ENCODE measurements at regions not wholly inside any gene's neighbourhood (a gene's known extent, or its start where the extent isn't known, plus 50 kb on each side); places are given as distances from the start of the nearest gene placed in this dataset.
"Not testable (repeated sequence)": the region's sequence is repeated elsewhere in the genome, so short reads cannot be mapped to it uniquely, and the experiment has no call there.

- no peaks in the 10 kb centered on the region; the same call in none of the 2 replicates for H3K9me2 ChIP-seq (replicated peaks; ENCODE audit: insufficient read depth, low read length)
- H3K4me1 ChIP-seq (ENCODE audit: low read length), result no peaks in the 10 kb centered on the region
- H2AFZ ChIP-seq (ENCODE audit: low read length), result no peak overlapping the region
- no peak for DNase-seq
- no peaks in the 10 kb centered on the region; the same call in 1 of the 2 replicates for H3K27me3 ChIP-seq (ENCODE audit: low read length)
- H3K79me2 ChIP-seq (ENCODE audit: low read length), result no peaks in the 10 kb centered on the region
- no peaks in the 10 kb centered on the region for H4K20me1 ChIP-seq (ENCODE audit: insufficient read depth, low read depth, low read length)
- no peaks in the 10 kb centered on the region for H3K9me3 ChIP-seq (ENCODE audit: low read length)
- no peak overlapping the region for H3K4me2 ChIP-seq (ENCODE audit: low read depth, low read length, poor library complexity, severe bottlenecking)
- H3K36me3 ChIP-seq (ENCODE audit: insufficient read depth, low read length), result no peaks in the 10 kb centered on the region
- no peak overlapping the region for H3K9ac ChIP-seq (ENCODE audit: low read length)
- H3K27ac ChIP-seq (ENCODE audit: low read length), result no peak overlapping the region
- H3K4me3 ChIP-seq (ENCODE audit: low read length), result no peak overlapping the region
Observed at GRCh38 chr3:65145680-65146079, 457.9 kb upstream of the ADAMTS9 start.

DNA sequence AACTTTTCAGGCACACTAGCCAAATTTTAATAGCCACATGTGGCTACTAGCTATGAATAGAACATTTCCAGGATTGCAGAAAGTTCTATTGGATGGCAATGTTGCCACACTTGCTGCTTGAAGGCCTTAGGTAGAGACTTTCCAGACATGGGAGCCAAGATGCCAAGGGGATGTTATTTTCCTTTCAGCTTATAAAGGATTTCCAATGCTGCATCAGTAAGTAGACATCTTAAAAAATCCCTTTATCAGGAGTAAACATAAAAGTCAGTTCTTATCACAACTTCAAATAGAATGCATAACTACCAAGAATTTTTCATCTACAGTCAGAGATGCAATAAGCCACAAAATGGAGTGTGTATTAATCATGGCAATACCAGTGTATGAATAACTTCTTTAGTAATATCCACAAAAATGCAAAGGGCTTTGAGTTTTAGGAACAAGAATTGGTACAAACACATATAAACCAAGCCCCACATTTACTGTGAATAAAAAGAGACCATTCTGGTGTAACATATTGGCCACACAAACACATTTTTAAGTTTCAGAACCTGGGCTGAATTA lies 457.1 kb upstream of the ADAMTS9 start:
- Histone ChIP-seq H3K79me2 (ENCODE audit: low read length) (no peaks in the 10 kb centered on the region), H3K27me3 (ENCODE audit: low read length) (no peaks in the 10 kb centered on the region; the same call in 1 of the 2 replicates), H3K9me2 (replicated peaks; ENCODE audit: insufficient read depth, low read length) (no peaks in the 10 kb centered on the region; the same call in none of the 2 replicates), H3K4me3 (ENCODE audit: low read length) (no peak overlapping the region), H2AFZ (ENCODE audit: low read length) (no peak overlapping the region), H3K9me3 (ENCODE audit: low read length) (no peaks in the 10 kb centered on the region), H3K4me1 (ENCODE audit: low read length) (no peaks in the 10 kb centered on the region), H4K20me1 (ENCODE audit: insufficient read depth, low read depth, low read length) (no peaks in the 10 kb centered on the region), H3K36me3 (ENCODE audit: insufficient read depth, low read length) (no peaks in the 10 kb centered on the region), H3K9ac (ENCODE audit: low read length) (no peak overlapping the region), H3K27ac (ENCODE audit: low read length) (no peak overlapping the region), H3K4me2 (ENCODE audit: low read depth, low read length, poor library complexity, severe bottlenecking) (no peak overlapping the region)
- no peak for DNase-seq

DNA sequence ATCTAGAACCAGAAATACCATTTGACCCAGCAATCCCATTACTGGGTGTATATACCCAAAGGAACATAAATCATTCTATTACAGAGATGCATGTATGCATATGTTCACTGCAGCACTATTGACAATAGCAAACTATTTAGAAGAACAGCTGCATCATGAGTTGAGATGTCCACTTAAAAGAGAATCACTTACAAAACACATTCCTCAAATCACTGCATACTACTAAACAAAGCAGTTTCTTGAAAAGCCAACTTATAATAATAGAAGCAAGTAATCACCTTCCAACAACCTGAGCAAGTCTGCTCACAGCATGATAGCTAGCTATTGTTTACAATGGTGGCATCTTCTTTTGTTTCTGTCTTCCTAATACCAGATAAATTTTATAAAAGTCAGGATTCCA lies 454.7 kb upstream of the ADAMTS9 start:
- no peaks in the 10 kb centered on the region for H3K9me3 ChIP-seq (ENCODE audit: low read length)
- H3K36me3 ChIP-seq (ENCODE audit: insufficient read depth, low read length), result no peaks in the 10 kb centered on the region
- DNase-seq, result no peak
- H4K20me1 ChIP-seq (ENCODE audit: insufficient read depth, low read depth, low read length), result no peaks in the 10 kb centered on the region
- no peaks in the 10 kb centered on the region for H3K79me2 ChIP-seq (ENCODE audit: low read length)
- no peak overlapping the region for H3K4me2 ChIP-seq (ENCODE audit: low read depth, low read length, poor library complexity, severe bottlenecking)
- no peak overlapping the region for H3K9ac ChIP-seq (ENCODE audit: low read length)
- no peaks in the 10 kb centered on the region; the same call in none of the 2 replicates for H3K9me2 ChIP-seq (replicated peaks; ENCODE audit: insufficient read depth, low read length)
- no peaks in the 10 kb centered on the region; the same call in 1 of the 2 replicates for H3K27me3 ChIP-seq (ENCODE audit: low read length)
- H3K27ac ChIP-seq (ENCODE audit: low read length), result no peak overlapping the region
- H3K4me1 ChIP-seq (ENCODE audit: low read length), result no peaks in the 10 kb centered on the region
- H3K4me3 ChIP-seq (ENCODE audit: low read length), result no peak overlapping the region
- no peak overlapping the region for H2AFZ ChIP-seq (ENCODE audit: low read length)

GRCh38 chr3:65138556-65138955 lies 450.8 kb upstream of the ADAMTS9 start:
- no peaks in the 10 kb centered on the region for H3K9me3 ChIP-seq (ENCODE audit: low read length)
- no peaks in the 10 kb centered on the region for H3K36me3 ChIP-seq (ENCODE audit: insufficient read depth, low read length)
- no peak overlapping the region for H2AFZ ChIP-seq (ENCODE audit: low read length)

GRCh38 chr3:65133752-65134151 lies 446.0 kb upstream of the ADAMTS9 start:
- not testable (repeated sequence) for H3K4me3 ChIP-seq (ENCODE audit: low read length); DNase-seq; H3K4me2 ChIP-seq (ENCODE audit: low read depth, low read length, poor library complexity, severe bottlenecking)

More at GRCh38 chr3:65138556-65138955, 450.8 kb upstream of the ADAMTS9 start:
- no peak overlapping the region for H3K4me2 ChIP-seq (ENCODE audit: low read depth, low read length, poor library complexity, severe bottlenecking)
- H3K9me2 ChIP-seq (replicated peaks; ENCODE audit: insufficient read depth, low read length), result no peaks in the 10 kb centered on the region
- H3K9ac ChIP-seq (ENCODE audit: low read length), result no peak overlapping the region
- no peak overlapping the region for H3K4me3 ChIP-seq (ENCODE audit: low read length)
- no peaks in the 10 kb centered on the region for H3K79me2 ChIP-seq (ENCODE audit: low read length)
- no peaks in the 10 kb centered on the region for H4K20me1 ChIP-seq (ENCODE audit: insufficient read depth, low read depth, low read length)
- no peak overlapping the region for H3K27ac ChIP-seq (ENCODE audit: low read length)
- DNase-seq, result no peak
- no peaks in the 10 kb centered on the region; the same call in 1 of the 2 replicates for H3K27me3 ChIP-seq (ENCODE audit: low read length)
- no peaks in the 10 kb centered on the region for H3K4me1 ChIP-seq (ENCODE audit: low read length)

DNA sequence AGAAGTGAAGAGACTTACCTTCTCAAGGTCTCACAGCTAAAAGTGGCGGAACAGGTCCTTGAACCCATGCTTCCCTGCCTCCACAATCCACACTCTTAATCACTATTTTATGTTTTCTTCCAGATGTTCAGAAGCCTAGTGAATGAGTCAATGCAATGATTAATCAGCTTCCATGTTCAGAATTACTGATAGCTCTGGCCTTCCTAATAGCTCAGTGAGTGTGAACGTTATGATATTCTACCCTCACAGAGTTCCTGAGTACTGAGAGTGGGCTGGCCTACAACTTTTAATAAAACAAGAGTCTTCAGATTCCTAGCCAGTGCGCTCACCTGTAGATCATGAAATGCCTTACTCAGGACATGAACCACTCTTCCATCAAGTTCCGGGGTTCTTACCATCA lies 443.0 kb upstream of the ADAMTS9 start:
- Histone ChIP-seq H3K36me3 (ENCODE audit: insufficient read depth, low read length) (no peaks in the 10 kb centered on the region), H3K4me3 (ENCODE audit: low read length) (no peak overlapping the region), H3K9ac (ENCODE audit: low read length) (no peak overlapping the region), H3K4me2 (ENCODE audit: low read depth, low read length, poor library complexity, severe bottlenecking) (no peak overlapping the region), H3K27ac (ENCODE audit: low read length) (no peak overlapping the region), H4K20me1 (ENCODE audit: insufficient read depth, low read depth, low read length) (no peaks in the 10 kb centered on the region), H3K9me2 (replicated peaks; ENCODE audit: insufficient read depth, low read length) (no peaks in the 10 kb centered on the region), H3K79me2 (ENCODE audit: low read length) (no peaks in the 10 kb centered on the region), H3K4me1 (ENCODE audit: low read length) (no peaks in the 10 kb centered on the region), H3K27me3 (ENCODE audit: low read length) (no peaks in the 10 kb centered on the region), H2AFZ (ENCODE audit: low read length) (no peak overlapping the region), H3K9me3 (ENCODE audit: low read length) (no peaks in the 10 kb centered on the region)
- no peak for DNase-seq

More at GRCh38 chr3:65133752-65134151, 446.0 kb upstream of the ADAMTS9 start:
- H2AFZ ChIP-seq (ENCODE audit: low read length); H3K79me2 ChIP-seq (ENCODE audit: low read length); H3K27ac ChIP-seq (ENCODE audit: low read length); H3K9me2 ChIP-seq (replicated peaks; ENCODE audit: insufficient read depth, low read length); H3K9ac ChIP-seq (ENCODE audit: low read length); H3K36me3 ChIP-seq (ENCODE audit: insufficient read depth, low read length); H3K27me3 ChIP-seq (ENCODE audit: low read length); H4K20me1 ChIP-seq (ENCODE audit: insufficient read depth, low read depth, low read length); H3K9me3 ChIP-seq (ENCODE audit: low read length); H3K4me1 ChIP-seq (ENCODE audit: low read length): not testable (repeated sequence)

GRCh38 chr3:65128346-65128745 lies 440.5 kb upstream of the ADAMTS9 start:
- no peaks in the 10 kb centered on the region for H3K79me2 ChIP-seq (ENCODE audit: low read length)
- no peaks in the 10 kb centered on the region for H3K4me1 ChIP-seq (ENCODE audit: low read length)
- no peak overlapping the region for H3K27ac ChIP-seq (ENCODE audit: low read length)
- H3K36me3 ChIP-seq (ENCODE audit: insufficient read depth, low read length), result no peaks in the 10 kb centered on the region
- H3K9me3 ChIP-seq (ENCODE audit: low read length), result no peaks in the 10 kb centered on the region
- DNase-seq, result no peak
- no peak overlapping the region for H3K9ac ChIP-seq (ENCODE audit: low read length)
- no peaks in the 10 kb centered on the region for H3K27me3 ChIP-seq (ENCODE audit: low read length)
- H4K20me1 ChIP-seq (ENCODE audit: insufficient read depth, low read depth, low read length), result no peaks in the 10 kb centered on the region
- no peak overlapping the region for H3K4me2 ChIP-seq (ENCODE audit: low read depth, low read length, poor library complexity, severe bottlenecking)
- H2AFZ ChIP-seq (ENCODE audit: low read length), result no peak overlapping the region
- no peak overlapping the region for H3K4me3 ChIP-seq (ENCODE audit: low read length)
- no peaks in the 10 kb centered on the region for H3K9me2 ChIP-seq (replicated peaks; ENCODE audit: insufficient read depth, low read length)

- H3K27me3 ChIP-seq (ENCODE audit: low read length), result no peaks in the 10 kb centered on the region
- no peaks in the 10 kb centered on the region for H3K9me3 ChIP-seq (ENCODE audit: low read length)
- H3K36me3 ChIP-seq (ENCODE audit: insufficient read depth, low read length), result no peaks in the 10 kb centered on the region
- no peak overlapping the region for H3K4me2 ChIP-seq (ENCODE audit: low read depth, low read length, poor library complexity, severe bottlenecking)
- no peak overlapping the region for H2AFZ ChIP-seq (ENCODE audit: low read length)
- no peaks in the 10 kb centered on the region for H3K79me2 ChIP-seq (ENCODE audit: low read length)
- no peak overlapping the region for H3K4me3 ChIP-seq (ENCODE audit: low read length)
- DNase-seq, result no peak
- H4K20me1 ChIP-seq (ENCODE audit: insufficient read depth, low read depth, low read length), result no peaks in the 10 kb centered on the region
- H3K4me1 ChIP-seq (ENCODE audit: low read length), result no peaks in the 10 kb centered on the region
- H3K27ac ChIP-seq (ENCODE audit: low read length), result no peak overlapping the region
- H3K9ac ChIP-seq (ENCODE audit: low read length), result no peak overlapping the region
- no peaks in the 10 kb centered on the region for H3K9me2 ChIP-seq (replicated peaks; ENCODE audit: insufficient read depth, low read length)
Observed at GRCh38 chr3:65126527-65127410, 439.0 kb upstream of the ADAMTS9 start.
